ENCODE measurements at regions not wholly inside any gene's neighbourhood (a gene's known extent, or its start where the extent isn't known, plus 50 kb on each side); places are given as distances from the start of the nearest gene placed in this dataset.

- TF ChIP-seq, protein P1, sequence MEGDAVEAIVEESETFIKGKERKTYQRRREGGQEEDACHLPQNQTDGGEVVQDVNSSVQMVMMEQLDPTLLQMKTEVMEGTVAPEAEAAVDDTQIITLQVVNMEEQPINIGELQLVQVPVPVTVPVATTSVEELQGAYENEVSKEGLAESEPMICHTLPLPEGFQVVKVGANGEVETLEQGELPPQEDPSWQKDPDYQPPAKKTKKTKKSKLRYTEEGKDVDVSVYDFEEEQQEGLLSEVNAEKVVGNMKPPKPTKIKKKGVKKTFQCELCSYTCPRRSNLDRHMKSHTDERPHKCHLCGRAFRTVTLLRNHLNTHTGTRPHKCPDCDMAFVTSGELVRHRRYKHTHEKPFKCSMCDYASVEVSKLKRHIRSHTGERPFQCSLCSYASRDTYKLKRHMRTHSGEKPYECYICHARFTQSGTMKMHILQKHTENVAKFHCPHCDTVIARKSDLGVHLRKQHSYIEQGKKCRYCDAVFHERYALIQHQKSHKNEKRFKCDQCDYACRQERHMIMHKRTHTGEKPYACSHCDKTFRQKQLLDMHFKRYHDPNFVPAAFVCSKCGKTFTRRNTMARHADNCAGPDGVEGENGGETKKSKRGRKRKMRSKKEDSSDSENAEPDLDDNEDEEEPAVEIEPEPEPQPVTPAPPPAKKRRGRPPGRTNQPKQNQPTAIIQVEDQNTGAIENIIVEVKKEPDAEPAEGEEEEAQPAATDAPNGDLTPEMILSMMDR (IDR thresholded peaks at IDR 0.05; ENCODE audit: control extremely low read depth in 1 of 3, insufficient read depth in 1 of 3, low read depth in 1 of 3, low read length in 3 of 3) = no peak
- TF ChIP-seq POLR2A (IDR thresholded peaks at IDR 0.05; ENCODE audit: control extremely low read depth in 1 of 2, low read depth in 2 of 2, low read length in 2 of 2) = no peak
Measured at GRCh38 chr10:81722399-81722798, 152.6 kb upstream of the NRG3 start.
